HL-60 (cell line): ENCODE measurements at regions not wholly inside any gene's neighbourhood (a gene's known extent, or its start where the extent isn't known, plus 50 kb on each side); places are given as distances from the start of the nearest gene placed in this dataset.

ENCODE experiments used
- DNase-seq, 2 experiments: peaks; one replicate each; pipeline ENCODE4 v3.0.0-alpha.2; 2010 to 2020; ENCODE audit warnings: low read depth in 1 of 2, low spot score in 1 of 2
- H3K27ac ChIP-seq: fragments of 250-450 bp; sonication (Bioruptor Pico); replicated peaks from 2 replicates; pipeline ENCODE4 v1.5.1; 2020; ENCODE audit warnings: mild to moderate bottlenecking, moderate library complexity
- H3K27me3 ChIP-seq: fragments of 250-450 bp; sonication (Bioruptor Pico); 2 replicates; pipeline ENCODE4 v1.5.1; 2021; ENCODE audit warnings: mild to moderate bottlenecking, moderate library complexity; ENCODE audit not compliant: insufficient read depth, poor library complexity, severe bottlenecking
- H3K4me3 ChIP-seq: replicated peaks from 2 replicates; pipeline ENCODE4 v1.5.1; 2011; ENCODE audit warnings: mild to moderate bottlenecking, control low read depth, low read length; ENCODE audit not compliant: insufficient read depth
- CTCF ChIP-seq: IDR thresholded peaks from one replicate; pipeline ENCODE4 v1.5.1; 2011; ENCODE audit warnings: low read length, control low read depth, inconsistent platforms; ENCODE audit not compliant: insufficient read depth
- GABPA ChIP-seq: IDR thresholded peaks from 2 replicates; pipeline ENCODE4 v1.6.1; 2012; ENCODE audit warnings: low read depth
- POLR2AphosphoS5 ChIP-seq: IDR thresholded peaks from 2 replicates; pipeline ENCODE4 v1.6.1; 2012; ENCODE audit warnings: low read depth
- REST ChIP-seq: IDR thresholded peaks from 2 replicates; pipeline ENCODE4 v1.6.1; 2012; ENCODE audit warnings: low read depth; ENCODE audit not compliant: insufficient replicate concordance
- SPI1 ChIP-seq: IDR thresholded peaks from 2 replicates; pipeline ENCODE4 v1.6.1; 2012; ENCODE audit warnings: low read depth, mild to moderate bottlenecking, borderline replicate concordance

GRCh38 chr13:22937953-22938352 is 242.8 kb upstream of the SGCG start:
- DNase-seq, result no peak
- TF ChIP-seq REST, result no peak
- no peak for TF ChIP-seq GABPA
- no peak for TF ChIP-seq SPI1
- TF ChIP-seq POLR2AphosphoS5, result no peak
- TF ChIP-seq CTCF, result no peak
- no peak overlapping the region for H3K4me3 ChIP-seq
- H3K27ac ChIP-seq, result no peak overlapping the region
- H3K27me3 ChIP-seq, result no peaks in the 10 kb centered on the region

- Histone ChIP-seq H3K27ac (no peak overlapping the region), H3K4me3 (no peak overlapping the region), H3K27me3 (no peaks in the 10 kb centered on the region)
- TF ChIP-seq POLR2AphosphoS5, result no peak
- TF ChIP-seq CTCF, result no peak
- no peak for TF ChIP-seq REST
- TF ChIP-seq SPI1, result no peak
- no peak for TF ChIP-seq GABPA
- DNase-seq, result no peak
Measured at GRCh38 chr13:22938576-22938975, 242.2 kb upstream of the SGCG start.

- TF ChIP-seq REST (no peak), CTCF (no peak)
- no peak overlapping the region for H3K4me3 ChIP-seq
- H3K27ac ChIP-seq, result no peak overlapping the region
- no peak for DNase-seq
- H3K27me3 ChIP-seq, result no peaks in the 10 kb centered on the region
Measured at GRCh38 chr13:22939157-22939556, 241.6 kb upstream of the SGCG start.
